ENCODE measurements at regions not wholly inside any gene's neighbourhood (a gene's known extent, or its start where the extent isn't known, plus 50 kb on each side); places are given as distances from the start of the nearest gene placed in this dataset.

DNA sequence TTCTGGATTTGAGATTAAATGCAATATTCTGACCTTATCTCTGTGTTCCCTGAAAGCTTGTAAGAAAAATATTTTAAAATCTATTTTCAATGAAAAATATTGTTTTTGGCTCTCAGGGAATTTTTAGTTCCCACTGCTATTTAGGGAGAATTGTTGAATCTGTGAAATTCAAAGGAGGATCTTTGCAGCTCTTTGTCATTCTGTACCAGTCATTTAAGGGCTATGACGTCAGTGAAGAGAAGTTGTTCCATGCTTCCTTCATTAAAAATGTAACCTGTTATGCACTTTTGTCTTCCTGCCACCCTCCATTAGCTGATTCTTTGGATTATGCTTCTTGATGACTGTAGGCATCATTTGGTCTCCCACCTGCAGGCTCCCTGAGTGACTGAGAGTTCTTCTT, 427.8 kb upstream of the C2CD4B start:
- H3K27ac ChIP-seq (ENCODE audit: low read length in 2 of 2) = no peak overlapping the region
- DNase-seq (no peak), ATAC-seq (ENCODE audit: low read depth) (no peak)
- no peaks in the 10 kb centered on the region for H3K79me2 ChIP-seq (ENCODE audit: control insufficient read depth, insufficient read depth, low read length)
- Mint-ChIP-seq H3K9me3 (ENCODE audit: insufficient read depth) (no peaks in the 10 kb centered on the region), H3K27ac (no peak overlapping the region), H3K4me3 (no peak overlapping the region), H3K4me1 (no peaks in the 10 kb centered on the region), H3K27me3 (peaks cover 29% of the 10 kb centered on the region)
- no peaks in the 10 kb centered on the region for H4K20me1 ChIP-seq (ENCODE audit: control insufficient read depth, insufficient read depth, low read length, poor library complexity, severe bottlenecking)
- no peaks in the 10 kb centered on the region for H3K36me3 ChIP-seq (replicated peaks in 1 of 2; ENCODE audit: control extremely low read depth in 1 of 2, control insufficient read depth in 1 of 2, extremely low read depth in 1 of 2, insufficient read depth in 2 of 2, low read length in 1 of 2)
- H3K27me3 ChIP-seq (replicated peaks in 1 of 4; ENCODE audit: control extremely low read depth in 1 of 4, control insufficient read depth in 3 of 4, insufficient read depth in 4 of 4, low read length in 3 of 4) = peaks cover 0 to 4% (median 0%) of the 10 kb centered on the region in 4 experiments
- no peak overlapping the region for H3K4me2 ChIP-seq (replicated peaks; ENCODE audit: low read depth, low read length, poor library complexity, severe bottlenecking)
- no peak for TF ChIP-seq CTCF (IDR thresholded peaks at IDR 0.05)
- no peak for TF ChIP-seq EZH2 (IDR thresholded peaks at IDR 0.05; ENCODE audit: borderline replicate concordance, insufficient read depth, low read depth, low read length, poor library complexity, severe bottlenecking)
- no peaks in the 10 kb centered on the region for H3K4me1 ChIP-seq (ENCODE audit: control insufficient read depth in 2 of 2, insufficient read depth in 2 of 2, low read length in 2 of 2)
- no peak overlapping the region for H3K9ac ChIP-seq (ENCODE audit: low read length)
- no peak overlapping the region for H2AFZ ChIP-seq (ENCODE audit: insufficient read depth, low read depth, low read length, poor library complexity, severe bottlenecking)
- H3K4me3 ChIP-seq (ENCODE audit: control extremely low read depth in 1 of 5, extremely low read depth in 1 of 5, insufficient read depth in 1 of 5, low read depth in 2 of 5, low read length in 4 of 5) = no peak overlapping the region
- CTCF ChIA-PET = no interaction called here
- POLR2A ChIA-PET = no interaction called here
- no peaks in the 10 kb centered on the region for H3K9me3 ChIP-seq (ENCODE audit: control extremely low read depth in 1 of 3, control insufficient read depth in 2 of 3, insufficient read depth in 1 of 3, low read length in 2 of 3)
- 80% methylated on average over 1 of the region's 1 CpG for WGBS (ENCODE audit: insufficient coverage)
- intact Hi-C loops (cut with micrococcal nuclease) = no loop called here

- Histone ChIP-seq H3K79me2 (ENCODE audit: control insufficient read depth, insufficient read depth, low read length) (no peaks in the 10 kb centered on the region), H3K9ac (ENCODE audit: low read length) (no peak overlapping the region), H2AFZ (ENCODE audit: insufficient read depth, low read depth, low read length, poor library complexity, severe bottlenecking) (no peak overlapping the region), H3K36me3 (replicated peaks in 1 of 2; ENCODE audit: control extremely low read depth in 1 of 2, control insufficient read depth in 1 of 2, extremely low read depth in 1 of 2, insufficient read depth in 2 of 2, low read length in 1 of 2) (no peaks in the 10 kb centered on the region), H3K27me3 (replicated peaks in 1 of 4; ENCODE audit: control extremely low read depth in 1 of 4, control insufficient read depth in 3 of 4, insufficient read depth in 4 of 4, low read length in 3 of 4) (peaks cover 0 to 4% (median 0%) of the 10 kb centered on the region in 4 experiments), H3K4me1 (ENCODE audit: control insufficient read depth in 2 of 2, insufficient read depth in 2 of 2, low read length in 2 of 2) (no peaks in the 10 kb centered on the region), H4K20me1 (ENCODE audit: control insufficient read depth, insufficient read depth, low read length, poor library complexity, severe bottlenecking) (no peaks in the 10 kb centered on the region), H3K9me3 (ENCODE audit: control extremely low read depth in 1 of 3, control insufficient read depth in 2 of 3, insufficient read depth in 1 of 3, low read length in 2 of 3) (no peaks in the 10 kb centered on the region), H3K4me2 (replicated peaks; ENCODE audit: low read depth, low read length, poor library complexity, severe bottlenecking) (no peak overlapping the region), H3K4me3 (ENCODE audit: control extremely low read depth in 1 of 5, extremely low read depth in 1 of 5, insufficient read depth in 1 of 5, low read depth in 2 of 5, low read length in 4 of 5) (no peak overlapping the region), H3K27ac (ENCODE audit: low read length in 2 of 2) (no peak overlapping the region)
- no peak overlapping the region for H3K27ac Mint-ChIP-seq
- H3K9me3 Mint-ChIP-seq (ENCODE audit: insufficient read depth) = no peaks in the 10 kb centered on the region
- TF ChIP-seq EZH2 (IDR thresholded peaks at IDR 0.05; ENCODE audit: borderline replicate concordance, insufficient read depth, low read depth, low read length, poor library complexity, severe bottlenecking) = no peak
- no peak for TF ChIP-seq CTCF (IDR thresholded peaks at IDR 0.05)
- H3K4me1 Mint-ChIP-seq = no peaks in the 10 kb centered on the region
- ATAC-seq (ENCODE audit: low read depth) (no peak), DNase-seq (no peak)
- H3K27me3 Mint-ChIP-seq = peaks cover 30% of the 10 kb centered on the region
- CTCF ChIA-PET = no interaction called here
- POLR2A ChIA-PET = no interaction called here
- H3K4me3 Mint-ChIP-seq = no peak overlapping the region
- no CpG with 5 or more reads among the region's 4 CpGs for WGBS (ENCODE audit: insufficient coverage)
- intact Hi-C loops (cut with micrococcal nuclease) = no loop called here
These were observed 428.8 kb upstream of the C2CD4B start for GRCh38 chr15:62593681-62594399.

Data from B cell (primary cell).